ENCODE measurements at regions not wholly inside any gene's neighbourhood (a gene's known extent, or its start where the extent isn't known, plus 50 kb on each side); places are given as distances from the start of the nearest gene placed in this dataset.

DNA sequence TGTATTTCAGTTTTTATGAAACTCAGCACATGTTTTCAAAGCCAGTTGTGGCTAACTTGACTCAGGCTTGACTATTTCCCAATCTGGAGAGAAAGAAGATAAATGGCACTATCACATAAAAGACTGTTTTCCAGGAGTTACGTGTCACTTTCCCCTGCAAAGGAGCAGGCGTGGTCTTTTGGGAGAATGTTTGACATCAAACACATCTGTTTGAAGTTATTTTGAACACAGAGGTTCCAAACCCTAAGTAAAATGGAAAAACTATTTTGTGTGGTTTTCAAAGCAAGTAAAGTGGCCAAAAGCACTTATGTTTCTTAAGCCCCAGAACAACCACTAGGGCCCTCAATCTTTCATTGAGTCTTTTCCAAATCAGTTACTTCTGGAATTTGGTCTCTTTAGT lies 89.7 kb downstream of the FOXF2 start:
- TF ChIP-seq, protein P1, sequence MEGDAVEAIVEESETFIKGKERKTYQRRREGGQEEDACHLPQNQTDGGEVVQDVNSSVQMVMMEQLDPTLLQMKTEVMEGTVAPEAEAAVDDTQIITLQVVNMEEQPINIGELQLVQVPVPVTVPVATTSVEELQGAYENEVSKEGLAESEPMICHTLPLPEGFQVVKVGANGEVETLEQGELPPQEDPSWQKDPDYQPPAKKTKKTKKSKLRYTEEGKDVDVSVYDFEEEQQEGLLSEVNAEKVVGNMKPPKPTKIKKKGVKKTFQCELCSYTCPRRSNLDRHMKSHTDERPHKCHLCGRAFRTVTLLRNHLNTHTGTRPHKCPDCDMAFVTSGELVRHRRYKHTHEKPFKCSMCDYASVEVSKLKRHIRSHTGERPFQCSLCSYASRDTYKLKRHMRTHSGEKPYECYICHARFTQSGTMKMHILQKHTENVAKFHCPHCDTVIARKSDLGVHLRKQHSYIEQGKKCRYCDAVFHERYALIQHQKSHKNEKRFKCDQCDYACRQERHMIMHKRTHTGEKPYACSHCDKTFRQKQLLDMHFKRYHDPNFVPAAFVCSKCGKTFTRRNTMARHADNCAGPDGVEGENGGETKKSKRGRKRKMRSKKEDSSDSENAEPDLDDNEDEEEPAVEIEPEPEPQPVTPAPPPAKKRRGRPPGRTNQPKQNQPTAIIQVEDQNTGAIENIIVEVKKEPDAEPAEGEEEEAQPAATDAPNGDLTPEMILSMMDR (IDR thresholded peaks at IDR 0.05) = no peak
- no peak for TF ChIP-seq POLR2AphosphoS5 (IDR thresholded peaks at IDR 0.05; ENCODE audit: low read depth, low read length)
- TF ChIP-seq SIN3A (IDR thresholded peaks at IDR 0.05; ENCODE audit: borderline replicate concordance, insufficient read depth, low read depth, low read length) = no peak
- no peak for TF ChIP-seq TCF7L2 (IDR thresholded peaks at IDR 0.05; ENCODE audit: low read depth, low read length)
